GM13977 (cell line): ENCODE measurements at regions not wholly inside any gene's neighbourhood (a gene's known extent, or its start where the extent isn't known, plus 50 kb on each side); places are given as distances from the start of the nearest gene placed in this dataset.

Source experiments
- DNase-seq: peaks from one replicate; pipeline ENCODE4 v3.0.0; 2012; ENCODE audit warnings: low spot score
- in situ Hi-C: fragments of 300-500 bp; cut with MboI; formaldehyde crosslinking; loops from one replicate; pipeline ENCODE4 v1.12.0; 2022; ENCODE audit warnings: low sequenced_read_pairs, low pct_unique_long_range_greater_than_20kb, mixed read lengths, inconsistent platforms; ENCODE audit not compliant: unreplicated experiment
- TF ChIP-seq, protein P1 (sequence below): IDR thresholded peaks from 2 replicates; pipeline ENCODE4 v1.5.1; 2012; ENCODE audit warnings: mild to moderate bottlenecking, control low read depth; ENCODE audit not compliant: insufficient read depth; ENCODE audit errors: extremely low read depth, missing control alignments

DNA sequence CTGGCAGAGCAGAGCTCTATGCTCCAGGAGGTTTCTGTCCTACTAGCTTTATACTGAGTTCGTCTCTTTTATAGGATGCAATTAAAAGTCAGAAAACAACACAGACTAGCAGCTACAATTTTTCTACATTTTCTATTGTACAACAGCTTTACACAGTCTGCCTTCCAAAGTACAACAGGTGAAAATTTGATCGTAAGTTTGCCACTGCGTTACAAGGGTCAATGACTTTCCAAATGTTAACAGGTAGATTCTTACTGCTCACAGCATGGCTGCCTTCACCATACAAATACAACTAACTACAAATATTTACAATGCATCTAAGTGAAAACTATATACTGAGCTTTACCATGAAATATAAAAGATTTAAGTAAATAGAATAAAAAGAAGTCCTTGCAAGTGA lies 268.6 kb upstream of the SLCO3A1 start:
- TF ChIP-seq, protein P1, sequence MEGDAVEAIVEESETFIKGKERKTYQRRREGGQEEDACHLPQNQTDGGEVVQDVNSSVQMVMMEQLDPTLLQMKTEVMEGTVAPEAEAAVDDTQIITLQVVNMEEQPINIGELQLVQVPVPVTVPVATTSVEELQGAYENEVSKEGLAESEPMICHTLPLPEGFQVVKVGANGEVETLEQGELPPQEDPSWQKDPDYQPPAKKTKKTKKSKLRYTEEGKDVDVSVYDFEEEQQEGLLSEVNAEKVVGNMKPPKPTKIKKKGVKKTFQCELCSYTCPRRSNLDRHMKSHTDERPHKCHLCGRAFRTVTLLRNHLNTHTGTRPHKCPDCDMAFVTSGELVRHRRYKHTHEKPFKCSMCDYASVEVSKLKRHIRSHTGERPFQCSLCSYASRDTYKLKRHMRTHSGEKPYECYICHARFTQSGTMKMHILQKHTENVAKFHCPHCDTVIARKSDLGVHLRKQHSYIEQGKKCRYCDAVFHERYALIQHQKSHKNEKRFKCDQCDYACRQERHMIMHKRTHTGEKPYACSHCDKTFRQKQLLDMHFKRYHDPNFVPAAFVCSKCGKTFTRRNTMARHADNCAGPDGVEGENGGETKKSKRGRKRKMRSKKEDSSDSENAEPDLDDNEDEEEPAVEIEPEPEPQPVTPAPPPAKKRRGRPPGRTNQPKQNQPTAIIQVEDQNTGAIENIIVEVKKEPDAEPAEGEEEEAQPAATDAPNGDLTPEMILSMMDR, result no peak
- no peak for DNase-seq
- in situ Hi-C loops, result no loop called here

DNA sequence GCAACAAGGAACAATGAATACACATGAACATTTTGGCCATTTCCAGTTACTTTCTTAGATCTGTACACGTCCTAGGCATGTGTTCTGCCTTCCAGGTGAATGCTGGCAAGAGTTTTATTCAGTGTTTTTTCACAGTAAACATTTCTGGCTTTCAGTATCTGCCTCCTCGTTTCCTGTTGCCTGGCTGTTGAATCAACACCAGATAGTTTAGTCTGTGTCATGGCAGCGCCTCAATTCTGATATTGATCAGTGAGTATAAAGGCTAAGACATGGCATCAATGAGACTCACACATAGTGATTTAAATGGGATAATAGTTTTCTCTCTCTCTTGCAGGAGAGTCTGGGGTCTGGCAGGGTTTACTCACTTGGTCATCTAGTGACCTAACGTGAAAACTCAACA lies 266.9 kb upstream of the SLCO3A1 start:
- in situ Hi-C loops, result no loop called here
- TF ChIP-seq, protein P1, result no peak
- no peak for DNase-seq

DNA sequence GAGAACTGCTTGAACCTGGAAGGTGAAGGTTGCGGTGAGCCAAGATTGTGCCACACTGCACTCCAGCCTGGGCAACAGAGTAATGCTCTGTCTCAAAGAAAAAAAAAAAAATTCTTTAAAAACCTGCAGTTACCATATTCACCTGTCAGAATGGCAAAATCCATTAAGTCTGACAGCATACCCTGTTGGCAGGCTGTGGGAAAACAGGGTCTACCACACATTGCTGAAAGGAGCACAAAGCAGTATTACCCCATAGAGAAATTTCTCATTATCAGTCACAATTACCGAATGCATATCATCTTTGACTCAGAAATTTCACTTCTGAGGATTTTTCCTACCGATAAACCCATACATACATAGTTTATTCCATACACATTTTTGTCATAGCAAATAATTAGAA lies 264.1 kb upstream of the SLCO3A1 start:
- in situ Hi-C loops, result no loop called here
- TF ChIP-seq, protein P1, result no peak
- DNase-seq, result no peak

GRCh38 chr15:91592567-91592966 lies 260.9 kb upstream of the SLCO3A1 start:
- TF ChIP-seq, protein P1, result no peak
- DNase-seq, result no peak
- in situ Hi-C loops, result no loop called here

DNA sequence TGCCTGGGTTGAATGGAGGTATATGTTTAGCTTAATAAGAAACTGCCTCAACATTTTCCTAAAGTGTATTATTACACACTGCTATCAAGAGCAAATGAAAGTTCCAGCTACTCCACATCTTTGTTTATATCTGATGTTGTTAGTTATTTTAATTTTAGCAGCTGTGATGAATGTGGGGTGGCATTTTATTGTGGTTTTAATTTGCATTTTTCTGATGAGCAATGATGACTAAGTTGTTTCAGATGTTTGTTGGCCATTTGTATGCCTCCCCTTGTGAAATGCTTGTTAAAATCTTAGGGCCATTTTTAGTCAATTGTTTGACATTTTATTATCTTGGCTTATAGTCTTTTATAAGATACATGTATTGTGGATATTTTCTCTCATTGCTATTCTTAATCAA lies 260.4 kb upstream of the SLCO3A1 start:
- in situ Hi-C loops, result no loop called here
- TF ChIP-seq, protein P1, result no peak
- DNase-seq, result no peak

DNA sequence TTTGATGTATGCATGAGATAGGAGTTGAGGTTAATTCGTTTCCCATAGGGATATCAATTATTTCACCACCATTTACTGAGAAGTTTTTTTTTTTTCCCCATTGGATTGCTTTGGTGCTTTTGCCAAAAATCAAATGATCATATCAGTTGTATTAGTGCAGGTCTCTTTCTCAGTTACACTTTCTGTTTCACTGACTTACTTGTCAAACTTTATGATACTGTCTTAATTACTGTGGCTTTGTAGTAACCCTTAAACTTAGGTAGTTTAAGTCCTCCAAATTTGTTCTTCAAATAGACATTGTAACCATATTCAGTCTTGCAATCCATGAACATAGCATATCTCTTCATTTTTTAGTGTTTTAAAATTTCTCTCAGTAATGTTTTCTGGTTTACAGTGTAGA lies 259.9 kb upstream of the SLCO3A1 start:
- TF ChIP-seq, protein P1, result no peak

GRCh38 chr15:91599261-91599660 lies 254.2 kb upstream of the SLCO3A1 start:
- in situ Hi-C loops, result no loop called here
- DNase-seq, result no peak
- TF ChIP-seq, protein P1, result no peak

More for the DNA sequence above, 259.9 kb upstream of the SLCO3A1 start:
- in situ Hi-C loops, result no loop called here
- DNase-seq, result no peak
